SK-N-SH treated with all-trans-retinoic acid at 6 μM for 48 hours (cell line): ENCODE measurements at regions not wholly inside any gene's neighbourhood (a gene's known extent, or its start where the extent isn't known, plus 50 kb on each side); places are given as distances from the start of the nearest gene placed in this dataset.

Experiments used
- ATAC-seq: fragments of 200-7000 bp; cut with Tn5 transposase; 3 replicates; pipeline ENCODE4 v1.9.1; 2020; ENCODE audit warnings: mild to moderate bottlenecking, moderate library complexity
- ARNTL ChIP-seq: fragments of 450-650 bp; formaldehyde crosslinking; IDR thresholded peaks from 2 replicates; pipeline ENCODE4 v1.5.0; 2020; ENCODE audit warnings: low read depth, mild to moderate bottlenecking, moderate library complexity, borderline replicate concordance
- CREB5 ChIP-seq: fragments of 250-450 bp; sonication (Bioruptor Pico); IDR thresholded peaks from 2 replicates; pipeline ENCODE4 v1.5.1; 2020; ENCODE audit warnings: low read depth, mild to moderate bottlenecking, moderate library complexity
- CSDC2 ChIP-seq: fragments of 250-450 bp; sonication (Bioruptor Pico); IDR thresholded peaks from 2 replicates; pipeline ENCODE4 v1.5.0; 2020; ENCODE audit warnings: mild to moderate bottlenecking, moderate library complexity
- CSRNP3 ChIP-seq: fragments of 250-450 bp; sonication (Bioruptor Pico); IDR thresholded peaks from 2 replicates; pipeline ENCODE4 v1.5.1; 2021; ENCODE audit warnings: mild to moderate bottlenecking, moderate library complexity
- ESRRG ChIP-seq: fragments of 250-450 bp; sonication (Bioruptor Pico); IDR thresholded peaks from 2 replicates; pipeline ENCODE4 v1.6.1; 2021; ENCODE audit warnings: mild to moderate bottlenecking
- GLIS3 ChIP-seq: fragments of 250-450 bp; sonication (Bioruptor Pico); IDR thresholded peaks from 2 replicates; pipeline ENCODE4 v1.5.0; 2020; ENCODE audit warnings: mild to moderate bottlenecking, moderate library complexity
- ISL1 ChIP-seq: fragments of 250-450 bp; sonication (Bioruptor Pico); IDR thresholded peaks from 2 replicates; pipeline ENCODE4 v2.1.2; 2022; ENCODE audit warnings: mild to moderate bottlenecking, moderate library complexity
- OSR1 ChIP-seq: fragments of 250-450 bp; sonication (Bioruptor Pico); IDR thresholded peaks from 2 replicates; pipeline ENCODE4 v1.8.0; 2022; ENCODE audit warnings: moderate library complexity, mild to moderate bottlenecking, inconsistent platforms
- POU6F1 ChIP-seq: fragments of 250-450 bp; sonication (Bioruptor Pico); IDR thresholded peaks from 2 replicates; pipeline ENCODE4 v1.8.0; 2021; ENCODE audit warnings: low read depth, mild to moderate bottlenecking, moderate library complexity, borderline replicate concordance
- PPARA ChIP-seq: fragments of 250-450 bp; sonication (Bioruptor Pico); IDR thresholded peaks from 2 replicates; pipeline ENCODE4 v1.5.0; 2020; ENCODE audit warnings: mild to moderate bottlenecking, borderline replicate concordance
- RARB ChIP-seq: fragments of 250-450 bp; sonication (Bioruptor Pico); IDR thresholded peaks from 2 replicates; pipeline ENCODE4 v1.8.0; 2021; ENCODE audit warnings: mild to moderate bottlenecking, moderate library complexity
- SNAI2 ChIP-seq: fragments of 250-450 bp; sonication (Bioruptor Pico); IDR thresholded peaks from 2 replicates; pipeline ENCODE4 v1.5.0; 2020; ENCODE audit warnings: mild to moderate bottlenecking, moderate library complexity
- TCF4 ChIP-seq: fragments of 250-450 bp; sonication (Bioruptor Pico); IDR thresholded peaks from 2 replicates; pipeline ENCODE4 v1.8.0; 2021; ENCODE audit warnings: mild to moderate bottlenecking, moderate library complexity, borderline replicate concordance
- TOX ChIP-seq: fragments of 250-450 bp; sonication (Bioruptor Pico); IDR thresholded peaks from 2 replicates; pipeline ENCODE4 v1.8.0; 2021; ENCODE audit warnings: mild to moderate bottlenecking, moderate library complexity, borderline replicate concordance
- TSHZ2 ChIP-seq: fragments of 250-450 bp; sonication (Bioruptor Pico); IDR thresholded peaks from 2 replicates; pipeline ENCODE4 v1.5.0; 2020; ENCODE audit warnings: mild to moderate bottlenecking, moderate library complexity
- ZC3H10 ChIP-seq: fragments of 250-450 bp; sonication (Bioruptor Pico); IDR thresholded peaks from 2 replicates; pipeline ENCODE4 v1.5.1; 2021; ENCODE audit warnings: mild to moderate bottlenecking, moderate library complexity
- ZFP3 ChIP-seq: fragments of 250-450 bp; sonication (Bioruptor Pico); IDR thresholded peaks from 2 replicates; pipeline ENCODE4 v1.5.0; 2020; ENCODE audit warnings: mild to moderate bottlenecking, moderate library complexity
- ZNF565 ChIP-seq: fragments of 450-650 bp; formaldehyde crosslinking; conservative IDR thresholded peaks from 2 replicates; pipeline ENCODE4 v1.5.0; 2020; ENCODE audit warnings: low read depth, mild to moderate bottlenecking, moderate library complexity
- ZNF70 ChIP-seq: fragments of 450-650 bp; formaldehyde crosslinking; IDR thresholded peaks from 2 replicates; pipeline ENCODE4 v1.5.0; 2020; ENCODE audit warnings: mild to moderate bottlenecking, moderate library complexity
- ZNF8 ChIP-seq: fragments of 450-650 bp; formaldehyde crosslinking; IDR thresholded peaks from 2 replicates; pipeline ENCODE4 v1.5.0; 2020; ENCODE audit warnings: mild to moderate bottlenecking, moderate library complexity
- TF ChIP-seq, protein P1 (sequence below): fragments of 250-450 bp; sonication (Bioruptor Pico); IDR thresholded peaks from 2 replicates; pipeline ENCODE4 v1.8.0; 2020; ENCODE audit warnings: mild to moderate bottlenecking, moderate library complexity, borderline replicate concordance

- ATAC-seq = no peak
- TF ChIP-seq GLIS3 (no peak), RARB (CRISPR knock-in tag) (no peak), POU6F1 (CRISPR knock-in tag) (no peak), OSR1 (no peak), CSDC2 (CRISPR knock-in tag) (no peak), TOX (CRISPR knock-in tag) (no peak), SNAI2 (no peak), CSRNP3 (CRISPR knock-in tag) (no peak), TCF4 (CRISPR knock-in tag) (no peak), ZNF8 (no peak), CREB5 (CRISPR knock-in tag) (no peak), ARNTL (CRISPR knock-in tag) (no peak), ZFP3 (CRISPR knock-in tag) (no peak), ZC3H10 (CRISPR knock-in tag) (no peak), ZNF565 (no peak), ZNF70 (CRISPR knock-in tag) (no peak)
- TF ChIP-seq, protein P1, sequence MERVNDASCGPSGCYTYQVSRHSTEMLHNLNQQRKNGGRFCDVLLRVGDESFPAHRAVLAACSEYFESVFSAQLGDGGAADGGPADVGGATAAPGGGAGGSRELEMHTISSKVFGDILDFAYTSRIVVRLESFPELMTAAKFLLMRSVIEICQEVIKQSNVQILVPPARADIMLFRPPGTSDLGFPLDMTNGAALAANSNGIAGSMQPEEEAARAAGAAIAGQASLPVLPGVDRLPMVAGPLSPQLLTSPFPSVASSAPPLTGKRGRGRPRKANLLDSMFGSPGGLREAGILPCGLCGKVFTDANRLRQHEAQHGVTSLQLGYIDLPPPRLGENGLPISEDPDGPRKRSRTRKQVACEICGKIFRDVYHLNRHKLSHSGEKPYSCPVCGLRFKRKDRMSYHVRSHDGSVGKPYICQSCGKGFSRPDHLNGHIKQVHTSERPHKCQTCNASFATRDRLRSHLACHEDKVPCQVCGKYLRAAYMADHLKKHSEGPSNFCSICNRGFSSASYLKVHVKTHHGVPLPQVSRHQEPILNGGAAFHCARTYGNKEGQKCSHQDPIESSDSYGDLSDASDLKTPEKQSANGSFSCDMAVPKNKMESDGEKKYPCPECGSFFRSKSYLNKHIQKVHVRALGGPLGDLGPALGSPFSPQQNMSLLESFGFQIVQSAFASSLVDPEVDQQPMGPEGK (CRISPR knock-in tag) = no peak
Observed at GRCh38 chrX:85501349-85501748, 121.9 kb upstream of the POF1B start.

DNA sequence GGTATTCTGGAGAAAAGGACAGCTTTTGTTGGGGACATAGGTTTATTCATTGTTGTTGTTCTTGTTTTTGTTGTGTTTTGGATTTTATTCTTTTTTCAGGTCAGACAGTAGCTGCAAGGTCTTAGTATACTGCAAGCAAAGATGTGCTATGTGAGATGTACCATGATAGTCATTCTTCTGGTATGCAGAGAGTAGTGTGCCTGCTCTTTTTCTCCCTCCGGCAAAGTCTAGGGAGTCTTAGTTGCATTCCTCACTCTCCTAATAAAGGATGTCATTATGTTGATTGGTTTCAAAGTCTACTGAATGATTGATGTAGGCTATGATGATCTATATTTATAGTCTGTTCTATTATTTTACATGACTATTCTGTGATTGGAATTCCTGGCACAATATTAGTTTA lies 119.9 kb upstream of the POF1B start:
- no peak for ATAC-seq
- no peak for TF ChIP-seq POU6F1 (CRISPR knock-in tag)
- no peak for TF ChIP-seq ZNF565
- TF ChIP-seq SNAI2 = no peak
- no peak for TF ChIP-seq ZNF8
- no peak for TF ChIP-seq ZNF70 (CRISPR knock-in tag)
- no peak for TF ChIP-seq TCF4 (CRISPR knock-in tag)
- no peak for TF ChIP-seq ZC3H10 (CRISPR knock-in tag)
- no peak for TF ChIP-seq ESRRG
- no peak for TF ChIP-seq ISL1 (CRISPR knock-in tag)
- TF ChIP-seq PPARA (CRISPR knock-in tag) = no peak
- TF ChIP-seq RARB (CRISPR knock-in tag) = no peak
- TF ChIP-seq, all 23 proteins: peak for 0

- ATAC-seq = no peak
- TF ChIP-seq OSR1 = no peak
- TF ChIP-seq TOX (CRISPR knock-in tag) = no peak
- TF ChIP-seq SNAI2 = no peak
- TF ChIP-seq CSDC2 (CRISPR knock-in tag) = no peak
- TF ChIP-seq ZNF70 (CRISPR knock-in tag) = no peak
- no peak for TF ChIP-seq GLIS3
- no peak for TF ChIP-seq POU6F1 (CRISPR knock-in tag)
- TF ChIP-seq TSHZ2 (CRISPR knock-in tag) = no peak
- TF ChIP-seq, protein P1 (CRISPR knock-in tag) = no peak
- no peak for TF ChIP-seq CREB5 (CRISPR knock-in tag)
Observed at GRCh38 chrX:85493821-85494220, 114.4 kb upstream of the POF1B start.
